ENCODE measurements at regions not wholly inside any gene's neighbourhood (a gene's known extent, or its start where the extent isn't known, plus 50 kb on each side); places are given as distances from the start of the nearest gene placed in this dataset.

- TF ChIP-seq POLR2AphosphoS5 (IDR thresholded peaks at IDR 0.05; ENCODE audit: borderline replicate concordance, low read depth, low read length) (no peak), EZH2 (IDR thresholded peaks at IDR 0.05) (no peak), FOXP2 (optimal IDR thresholded peaks at IDR 0.05; ENCODE audit: control extremely low read depth, extremely low read length, insufficient read depth) (no peak)
Measured at GRCh38 chr7:119439192-119439591, 833.8 kb upstream of the KCND2 start.
